NB4 (cell line): ENCODE measurements at regions not wholly inside any gene's neighbourhood (a gene's known extent, or its start where the extent isn't known, plus 50 kb on each side); places are given as distances from the start of the nearest gene placed in this dataset.

Source experiments
- MYC ChIP-seq: IDR thresholded peaks from 2 replicates; pipeline ENCODE4 v1.6.1; 2011; ENCODE audit warnings: low read depth, low read length
- POLR2A ChIP-seq: IDR thresholded peaks from 2 replicates; pipeline ENCODE4 v1.6.1; 2011; ENCODE audit warnings: mild to moderate bottlenecking; ENCODE audit not compliant: insufficient read length; ENCODE audit errors: extremely low read depth
- TF ChIP-seq, protein P1 (sequence below): IDR thresholded peaks from one replicate; pipeline ENCODE4 v1.5.1; 2012; ENCODE audit warnings: low read depth, low read length
- TF ChIP-seq, protein P2 (sequence below): IDR thresholded peaks from 2 replicates; pipeline ENCODE4 v1.6.1; 2011; ENCODE audit warnings: low read depth, low read length

DNA sequence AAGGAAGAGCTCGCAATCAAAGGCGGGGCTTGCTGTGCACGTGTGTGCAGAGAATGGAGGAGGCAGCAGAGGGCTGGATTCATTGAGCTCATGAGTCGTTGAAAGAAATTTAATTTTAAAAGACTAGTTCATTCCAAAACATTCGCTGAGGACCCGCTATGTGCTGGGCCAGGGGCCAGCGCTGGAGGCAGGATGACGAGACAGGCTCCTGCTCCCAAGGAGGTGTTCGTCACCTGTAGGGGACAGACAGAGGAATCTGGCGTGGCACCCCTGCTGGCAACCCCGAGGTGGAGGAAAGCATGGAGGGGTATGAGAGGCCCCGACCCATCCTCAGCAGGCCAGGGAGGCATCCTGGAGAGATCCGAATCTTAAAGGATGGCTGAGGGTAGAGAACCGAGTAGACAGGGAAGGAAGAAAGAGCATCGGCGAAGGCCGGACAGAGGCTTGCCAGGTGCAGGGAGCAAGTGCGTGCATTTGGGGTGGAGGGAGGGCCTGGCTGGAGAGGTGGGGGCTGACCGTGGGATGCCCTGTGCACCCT lies 96.4 kb downstream of the CPZ start:
- TF ChIP-seq, protein P1, sequence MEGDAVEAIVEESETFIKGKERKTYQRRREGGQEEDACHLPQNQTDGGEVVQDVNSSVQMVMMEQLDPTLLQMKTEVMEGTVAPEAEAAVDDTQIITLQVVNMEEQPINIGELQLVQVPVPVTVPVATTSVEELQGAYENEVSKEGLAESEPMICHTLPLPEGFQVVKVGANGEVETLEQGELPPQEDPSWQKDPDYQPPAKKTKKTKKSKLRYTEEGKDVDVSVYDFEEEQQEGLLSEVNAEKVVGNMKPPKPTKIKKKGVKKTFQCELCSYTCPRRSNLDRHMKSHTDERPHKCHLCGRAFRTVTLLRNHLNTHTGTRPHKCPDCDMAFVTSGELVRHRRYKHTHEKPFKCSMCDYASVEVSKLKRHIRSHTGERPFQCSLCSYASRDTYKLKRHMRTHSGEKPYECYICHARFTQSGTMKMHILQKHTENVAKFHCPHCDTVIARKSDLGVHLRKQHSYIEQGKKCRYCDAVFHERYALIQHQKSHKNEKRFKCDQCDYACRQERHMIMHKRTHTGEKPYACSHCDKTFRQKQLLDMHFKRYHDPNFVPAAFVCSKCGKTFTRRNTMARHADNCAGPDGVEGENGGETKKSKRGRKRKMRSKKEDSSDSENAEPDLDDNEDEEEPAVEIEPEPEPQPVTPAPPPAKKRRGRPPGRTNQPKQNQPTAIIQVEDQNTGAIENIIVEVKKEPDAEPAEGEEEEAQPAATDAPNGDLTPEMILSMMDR, result no peak
- no peak for TF ChIP-seq POLR2A
- TF ChIP-seq, protein P2, sequence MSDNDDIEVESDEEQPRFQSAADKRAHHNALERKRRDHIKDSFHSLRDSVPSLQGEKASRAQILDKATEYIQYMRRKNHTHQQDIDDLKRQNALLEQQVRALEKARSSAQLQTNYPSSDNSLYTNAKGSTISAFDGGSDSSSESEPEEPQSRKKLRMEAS, result no peak
- TF ChIP-seq MYC, result no peak
